Esophagus muscularis mucosa (tissue), 4 donors: ENCODE measurements at regions not wholly inside any gene's neighbourhood (a gene's known extent, or its start where the extent isn't known, plus 50 kb on each side); places are given as distances from the start of the nearest gene placed in this dataset.

Experiments
- DNase-seq: peaks from one replicate; pipeline ENCODE4 v3.0.0-alpha.2; 2017; ENCODE audit errors: extremely low spot score
- H3K27ac ChIP-seq, 4 donors: fragments of 200-600 bp; sonication (generic); replicated peaks in 1 of 4; 1 replicate in 3 of 4; 2 replicates in 1 of 4; pipeline ENCODE4 v1.5.1; 2016 to 2019; ENCODE audit warnings: mild to moderate bottlenecking in 1 of 4
- H3K27me3 ChIP-seq, 4 donors: fragments of 200-600 bp; sonication (generic); one replicate each; pipeline versions ENCODE4 v1.5.1 to v1.6.0; 2016 to 2019
- H3K36me3 ChIP-seq, 4 donors: fragments of 200-600 bp; sonication (generic); one replicate each; pipeline ENCODE4 v1.5.1; 2016 to 2019
- H3K4me1 ChIP-seq, 4 donors: fragments of 200-600 bp; sonication (generic); one replicate each; pipeline ENCODE4 v1.5.1; 2016 to 2019
- H3K4me3 ChIP-seq, 4 donors: fragments of 200-600 bp; sonication (generic); 1 replicate in 2 of 4; 2 replicates in 2 of 4; pipeline ENCODE4 v1.5.1; 2016 to 2019; ENCODE audit warnings: mild to moderate bottlenecking in 4 of 4, moderate library complexity in 1 of 4
- H3K9me3 ChIP-seq, 4 donors: fragments of 200-600 bp; sonication (generic); 1 replicate in 3 of 4; 2 replicates in 1 of 4; pipeline ENCODE4 v1.5.1; 2016 to 2019
- CTCF ChIP-seq, 3 experiments: fragments of 200-600 bp in 2 of 3; fragments of 450-650 bp in 1 of 3; sonication (generic) in 2 of 3; IDR thresholded peaks; one replicate each; pipeline ENCODE4 v1.5.1; 2017 to 2019; ENCODE audit warnings: antibody characterized with exemption in 3 of 3, mild to moderate bottlenecking in 2 of 3, moderate library complexity in 1 of 3
- EP300 ChIP-seq: sonication (generic); formaldehyde crosslinking; IDR thresholded peaks from one replicate; pipeline ENCODE4 v1.6.1; 2017; ENCODE audit warnings: antibody characterized with exemption
- POLR2A ChIP-seq: fragments of 450-650 bp; IDR thresholded peaks from one replicate; pipeline ENCODE4 v1.6.1; 2017; ENCODE audit warnings: antibody characterized with exemption, moderate library complexity, mild to moderate bottlenecking, low read depth
- POLR2AphosphoS5 ChIP-seq, 2 donors: sonication (generic); formaldehyde crosslinking; IDR thresholded peaks; one replicate each; pipeline ENCODE4 v1.6.1; 2017; ENCODE audit warnings: antibody characterized with exemption in 2 of 2
- WGBS: methylation state at CpG from one replicate; pipeline ENCODE4 v1.1.5; 2018; 5-methylcytosine and 5-hydroxymethylcytosine counted together
- intact Hi-C: fragments of 100-400 bp; cut with DNase I; formaldehyde crosslinking; loops from one replicate; pipeline ENCODE4 v1.15.1; 2023

DNA sequence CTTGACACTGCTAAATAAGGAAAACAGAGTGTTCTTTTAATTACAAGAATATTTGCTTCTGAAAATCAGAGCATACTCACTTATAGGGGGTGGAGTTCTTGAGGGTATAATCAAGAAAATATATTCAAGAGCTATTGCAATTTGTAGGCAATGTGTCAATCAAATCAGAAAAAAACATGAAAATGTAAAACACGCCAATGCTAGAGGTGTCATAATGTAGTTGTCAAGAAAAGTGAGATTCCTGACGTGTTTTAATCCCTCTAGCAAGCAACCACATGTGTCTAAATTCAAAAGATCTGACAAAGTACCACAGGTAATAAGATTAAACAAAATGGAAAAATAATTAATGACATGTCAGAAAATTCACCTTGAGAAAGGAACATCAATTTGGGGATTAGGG is 1440.7 kb upstream of the RAG2 start:
- Histone ChIP-seq H3K9me3 (no peaks in the 10 kb centered on the region), H3K27me3 (no peaks in the 10 kb centered on the region), H3K4me1 (no peaks in the 10 kb centered on the region), H3K36me3 (no peaks in the 10 kb centered on the region), H3K4me3 (no peak overlapping the region), H3K27ac (no peak overlapping the region)
- intact Hi-C loops, result no loop called here
- no peak for DNase-seq
- WGBS, result 77% methylated on average over 2 of the region's 2 CpGs
- TF ChIP-seq EP300, result no peak
- TF ChIP-seq POLR2AphosphoS5 (IDR thresholded peaks at IDR 0.05), result no peak
- TF ChIP-seq POLR2A, result no peak
- TF ChIP-seq CTCF (IDR thresholded peaks at IDR 0.05), result no peak

DNA sequence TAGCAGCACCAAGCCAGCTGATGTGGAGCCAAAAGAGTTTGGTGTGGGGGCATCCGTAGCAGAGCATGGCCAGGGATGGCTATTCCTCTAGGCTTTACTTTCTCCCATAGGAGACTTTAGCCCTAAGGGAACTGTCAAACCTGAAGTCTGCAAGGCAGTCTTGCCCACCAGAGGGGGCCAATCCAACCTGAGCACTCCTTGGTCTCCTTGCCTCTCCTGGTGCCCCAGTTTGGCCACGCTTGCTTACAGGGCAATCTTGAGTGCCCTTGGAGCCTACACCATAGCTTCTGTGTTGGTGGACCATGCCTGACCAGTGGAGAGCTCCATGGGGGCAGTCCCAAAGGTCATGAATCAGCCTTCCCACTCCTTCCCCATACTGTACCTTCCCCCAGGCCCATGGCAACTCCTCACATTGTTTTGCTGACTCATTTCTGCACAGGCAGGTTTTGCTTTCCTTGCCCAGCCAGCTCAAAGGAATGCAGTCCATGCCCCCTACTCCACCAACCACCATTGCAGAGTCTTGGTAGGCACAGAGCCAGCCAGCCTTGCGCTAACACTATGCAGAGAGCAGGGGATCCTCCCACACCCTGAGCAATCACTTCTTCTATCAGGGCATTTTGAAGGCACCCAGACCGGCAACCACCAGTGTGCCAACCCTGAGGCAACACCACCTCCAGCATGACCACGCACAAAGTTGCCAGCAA is 1421.2 kb upstream of the RAG2 start:
- Histone ChIP-seq H3K36me3 (no peaks in the 10 kb centered on the region), H3K4me3 (no peak overlapping the region), H3K27ac (no peak overlapping the region), H3K27me3 (no peaks in the 10 kb centered on the region), H3K9me3 (peaks cover 0 to 4% (median 0%) of the 10 kb centered on the region in 4 donors), H3K4me1 (peaks cover 0 to 7% (median 3%) of the 10 kb centered on the region in 4 donors)
- no peak for DNase-seq
- intact Hi-C loops, result no loop called here
- 93% methylated on average over 4 of the region's 5 CpGs for WGBS
- TF ChIP-seq POLR2A, result no peak
- TF ChIP-seq POLR2AphosphoS5 (IDR thresholded peaks at IDR 0.05), result no peak
- TF ChIP-seq EP300, result no peak
- no peak for TF ChIP-seq CTCF (IDR thresholded peaks at IDR 0.05)

DNA sequence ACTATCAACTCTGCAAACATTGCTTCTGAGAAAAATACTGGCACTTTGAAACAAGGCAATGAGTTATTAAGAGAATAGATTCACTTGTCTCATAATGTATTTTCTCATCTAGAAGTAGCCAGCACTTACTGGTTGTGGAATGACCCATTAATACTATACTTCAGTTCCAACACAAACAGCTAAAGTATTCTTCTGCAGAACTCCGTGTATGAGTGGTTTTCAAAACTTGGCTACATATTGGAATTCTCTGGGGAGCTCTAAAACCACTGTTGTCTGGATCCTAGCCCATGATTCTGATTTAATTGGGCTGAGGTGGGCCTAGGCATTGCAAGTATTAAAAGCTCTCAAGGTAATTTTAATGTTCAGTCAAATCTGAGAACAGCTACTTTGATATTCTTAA is 1416.4 kb upstream of the RAG2 start:
- H3K4me1 ChIP-seq, result peaks cover 0 to 9% (median 4%) of the 10 kb centered on the region in 4 donors
- no peak overlapping the region for H3K27ac ChIP-seq
- no peaks in the 10 kb centered on the region for H3K36me3 ChIP-seq
- WGBS, result 10% methylated on average over 1 of the region's 1 CpG
- no peak overlapping the region for H3K4me3 ChIP-seq
- no peaks in the 10 kb centered on the region for H3K27me3 ChIP-seq
- DNase-seq, result no peak
- TF ChIP-seq POLR2A (no peak), CTCF (IDR thresholded peaks at IDR 0.05) (no peak), POLR2AphosphoS5 (IDR thresholded peaks at IDR 0.05) (no peak), EP300 (no peak)
- H3K9me3 ChIP-seq, result no peaks in the 10 kb centered on the region
- intact Hi-C loops, result no loop called here

DNA sequence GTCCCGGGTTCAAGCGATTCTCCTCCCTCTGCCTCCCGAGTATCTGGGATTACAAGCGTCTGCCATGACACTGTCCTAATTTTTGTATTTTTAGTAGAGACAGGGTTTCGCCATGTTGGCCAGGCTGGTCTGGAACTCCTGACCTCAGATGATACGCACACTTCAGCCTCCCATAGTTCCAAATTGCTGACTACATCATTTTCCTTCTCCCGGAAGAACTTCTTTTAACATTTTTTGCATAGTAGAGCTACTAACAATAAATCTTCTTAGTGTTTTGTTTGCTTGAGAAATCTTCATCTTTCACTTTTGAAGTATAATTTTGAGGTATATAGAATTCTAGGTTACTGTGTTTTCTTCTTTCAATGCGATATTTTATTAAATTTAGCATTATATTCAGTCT is 1415.1 kb upstream of the RAG2 start:
- intact Hi-C loops, result no loop called here
- DNase-seq, result no peak
- Histone ChIP-seq H3K27ac (no peak overlapping the region), H3K4me3 (no peak overlapping the region), H3K4me1 (peaks cover 0 to 9% (median 4%) of the 10 kb centered on the region in 4 donors), H3K36me3 (no peaks in the 10 kb centered on the region), H3K9me3 (no peaks in the 10 kb centered on the region), H3K27me3 (no peaks in the 10 kb centered on the region)
- WGBS, result 93% methylated on average over 8 of the region's 8 CpGs
- TF ChIP-seq POLR2AphosphoS5 (IDR thresholded peaks at IDR 0.05) (no peak), CTCF (IDR thresholded peaks at IDR 0.05) (no peak), EP300 (no peak), POLR2A (no peak)

DNA sequence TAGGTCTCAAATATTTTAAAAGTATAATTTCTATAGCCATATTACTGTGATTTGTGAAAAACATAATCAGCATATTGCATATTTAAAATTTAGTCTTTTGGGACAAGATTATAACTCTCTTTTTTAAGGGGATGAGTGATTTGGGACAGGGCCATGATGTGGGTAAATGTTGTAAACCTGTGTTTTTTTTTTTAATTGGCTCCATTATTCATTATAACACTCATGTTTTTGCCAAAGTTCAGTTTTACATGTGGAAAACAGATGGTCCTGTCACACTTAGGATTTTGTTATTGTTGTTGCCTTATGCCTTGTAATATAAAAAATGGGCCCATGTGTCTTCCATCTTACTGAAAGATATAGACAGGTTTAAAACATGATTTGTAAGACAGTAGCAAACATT is 1413.5 kb upstream of the RAG2 start:
- intact Hi-C loops, result no loop called here
- no peak overlapping the region for H3K4me3 ChIP-seq
- peaks cover 0 to 9% (median 4%) of the 10 kb centered on the region in 4 donors for H3K4me1 ChIP-seq
- TF ChIP-seq CTCF (IDR thresholded peaks at IDR 0.05), result no peak
- TF ChIP-seq EP300, result no peak
- no peak for TF ChIP-seq POLR2A
- TF ChIP-seq POLR2AphosphoS5 (IDR thresholded peaks at IDR 0.05), result no peak
- H3K9me3 ChIP-seq, result no peaks in the 10 kb centered on the region
- DNase-seq, result no peak
- no peaks in the 10 kb centered on the region for H3K27me3 ChIP-seq
- no peaks in the 10 kb centered on the region for H3K36me3 ChIP-seq
- H3K27ac ChIP-seq, result no peak overlapping the region
